ENCODE measurements at regions not wholly inside any gene's neighbourhood (a gene's known extent, or its start where the extent isn't known, plus 50 kb on each side); places are given as distances from the start of the nearest gene placed in this dataset.
"Not testable (repeated sequence)": the region's sequence is repeated elsewhere in the genome, so short reads cannot be mapped to it uniquely, and the experiment has no call there.

DNA sequence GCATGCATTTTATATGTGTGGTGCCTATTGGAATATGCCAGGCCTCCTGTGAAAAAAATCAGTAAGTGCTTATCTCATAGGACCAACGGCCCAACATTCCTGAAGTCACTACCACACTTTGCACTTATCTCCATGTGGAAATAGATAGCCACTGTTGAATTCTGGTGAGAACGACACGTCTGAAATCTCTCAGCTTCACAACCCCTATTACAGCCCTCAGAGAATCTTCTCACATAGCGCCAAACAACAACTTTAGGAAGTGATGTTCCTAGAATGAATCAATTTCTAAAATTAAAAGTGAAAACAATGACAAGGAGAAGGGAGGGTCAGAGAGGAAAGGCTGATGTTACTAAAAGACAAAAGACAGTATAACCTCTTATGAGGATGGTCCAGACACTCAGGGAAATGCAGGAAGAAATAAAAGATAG, 270.8 kb upstream of the BTG1 start:
- DNase-seq, result no peak

DNA sequence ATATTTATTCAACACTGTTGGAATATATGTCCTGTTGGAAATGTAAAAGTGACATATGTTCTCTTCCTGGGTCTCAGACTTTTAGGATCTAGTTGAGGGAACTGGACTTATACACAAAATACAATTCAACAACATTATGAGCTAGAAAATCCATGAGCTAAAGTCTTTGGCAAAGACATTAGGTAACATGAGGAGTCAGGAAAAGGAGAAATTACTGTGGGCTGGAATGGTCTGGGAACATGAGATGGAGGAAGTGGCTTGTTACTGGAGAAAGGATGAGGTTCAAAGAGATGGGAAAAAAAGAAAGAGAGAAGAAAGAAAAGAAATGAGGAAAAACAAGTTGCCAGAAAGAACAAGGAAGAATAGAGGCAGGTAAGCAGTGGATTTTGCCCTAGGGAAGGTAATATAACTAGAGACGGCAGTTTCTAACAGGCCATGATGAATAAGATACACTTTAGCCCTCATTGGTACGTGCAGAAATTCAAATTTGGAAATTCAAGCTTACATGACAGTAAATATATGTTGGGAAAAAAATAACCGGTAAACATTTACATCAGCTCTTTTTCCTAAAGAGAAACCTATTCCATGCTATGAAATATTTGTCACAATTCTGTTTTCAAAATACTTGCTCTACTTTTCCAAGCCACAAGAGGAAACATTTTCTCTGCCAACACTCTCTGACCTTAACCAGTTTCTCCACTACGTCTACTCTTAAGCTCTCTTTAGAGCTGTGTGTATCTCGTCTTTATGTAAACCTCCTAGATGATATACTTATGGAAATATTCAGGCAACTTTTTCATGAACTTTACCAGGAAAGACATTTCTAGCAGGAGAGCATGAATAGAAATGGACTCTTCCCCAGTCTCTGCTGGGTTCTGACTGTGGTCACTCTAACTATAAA, 268.8 kb upstream of the BTG1 start:
- no peak for DNase-seq

DNA sequence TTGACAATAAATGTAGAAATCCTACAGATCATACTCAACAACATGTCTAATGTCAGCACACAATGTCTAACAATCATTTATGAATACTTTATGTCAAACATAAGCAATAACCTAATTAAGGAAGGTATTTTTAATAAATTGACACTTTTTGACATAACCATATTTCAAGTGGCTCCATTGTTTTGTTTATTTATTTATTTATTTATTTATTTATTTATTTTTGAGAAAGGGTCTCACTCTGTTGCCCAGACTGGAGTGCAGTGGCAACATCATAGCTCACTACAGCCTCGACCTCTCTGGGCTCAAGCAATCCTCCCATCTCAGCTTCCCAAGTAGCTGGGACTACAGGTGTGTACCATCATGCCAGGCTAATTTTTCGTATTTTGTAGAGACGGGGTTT, 267.6 kb upstream of the BTG1 start:
- no peak for DNase-seq

DNA sequence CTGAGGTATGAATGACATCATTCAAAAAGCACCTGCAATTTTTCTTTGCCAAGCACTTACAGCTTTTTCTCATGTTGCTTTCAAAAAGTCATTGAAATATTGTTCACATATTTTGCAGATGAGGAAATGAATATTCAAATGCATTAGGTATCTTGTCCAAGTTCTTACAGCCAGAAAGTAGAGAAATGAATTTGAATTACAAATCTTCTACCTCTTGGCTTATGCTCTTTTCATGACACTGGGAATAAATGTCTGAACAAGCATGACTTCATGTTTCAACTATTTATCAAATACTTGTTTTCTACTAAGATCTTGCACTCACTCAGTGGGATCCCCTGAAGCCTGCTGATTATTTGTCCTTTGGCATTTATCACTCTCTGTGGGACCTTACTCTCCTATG, 267.2 kb upstream of the BTG1 start:
- DNase-seq, result no peak

DNA sequence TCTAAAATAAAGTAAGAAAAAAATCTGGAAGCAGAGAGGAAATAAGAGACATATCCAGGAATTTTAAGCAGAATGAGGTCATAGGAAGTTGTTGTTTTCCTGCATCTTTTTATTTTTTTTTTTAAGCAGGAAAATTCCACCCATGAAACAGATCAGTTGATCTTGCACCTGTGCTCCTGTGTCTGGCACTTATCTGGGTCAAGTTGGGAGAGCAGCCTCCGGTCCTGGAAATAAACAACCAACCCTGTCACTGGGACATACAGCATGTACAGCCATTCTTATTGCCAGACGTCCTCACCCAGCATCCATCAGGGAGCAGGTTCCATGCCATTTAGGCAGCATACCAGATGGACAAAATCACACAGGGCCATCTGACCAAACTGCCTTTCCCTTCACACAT, 266.0 kb upstream of the BTG1 start:
- DNase-seq, result no peak

DNA sequence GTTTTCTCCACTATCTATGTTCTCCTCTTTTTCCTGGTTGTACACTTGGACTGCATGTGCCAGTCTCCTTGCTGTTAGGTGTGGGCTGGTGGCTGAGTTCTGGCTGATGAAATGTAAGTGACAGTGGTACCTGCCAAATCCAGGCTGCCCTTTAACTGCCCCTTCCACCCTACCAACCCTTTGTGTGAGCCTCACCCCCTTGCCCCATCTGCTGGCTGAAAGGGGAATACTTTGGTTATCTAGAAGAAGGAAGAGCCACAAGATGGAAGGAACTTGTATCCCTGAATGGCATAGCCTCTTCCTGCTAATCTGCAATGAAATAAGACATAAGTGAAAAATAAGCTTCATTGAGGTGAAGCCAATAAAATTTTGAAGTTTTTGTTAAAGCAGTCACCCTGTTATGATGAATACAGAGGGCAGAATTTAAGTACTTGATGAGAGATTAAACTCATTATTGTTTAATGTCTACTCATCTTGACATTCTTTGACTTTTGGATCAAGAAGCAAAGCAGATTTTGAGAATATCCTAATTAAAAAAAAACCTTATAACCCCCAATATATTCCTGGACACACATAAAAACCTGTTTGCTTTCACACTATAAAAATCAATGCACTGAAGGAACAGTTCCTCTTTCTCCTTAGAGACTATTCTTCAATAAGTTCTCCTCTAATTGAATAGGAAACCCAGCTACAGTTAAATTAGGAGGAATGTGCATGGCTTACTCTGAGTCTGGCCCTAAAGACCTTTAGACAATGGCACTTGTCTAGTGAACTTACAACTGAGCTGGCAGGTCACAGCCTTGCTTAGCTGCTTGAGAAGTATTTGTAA, 262.6 kb upstream of the BTG1 start:
- no peak for DNase-seq

DNA sequence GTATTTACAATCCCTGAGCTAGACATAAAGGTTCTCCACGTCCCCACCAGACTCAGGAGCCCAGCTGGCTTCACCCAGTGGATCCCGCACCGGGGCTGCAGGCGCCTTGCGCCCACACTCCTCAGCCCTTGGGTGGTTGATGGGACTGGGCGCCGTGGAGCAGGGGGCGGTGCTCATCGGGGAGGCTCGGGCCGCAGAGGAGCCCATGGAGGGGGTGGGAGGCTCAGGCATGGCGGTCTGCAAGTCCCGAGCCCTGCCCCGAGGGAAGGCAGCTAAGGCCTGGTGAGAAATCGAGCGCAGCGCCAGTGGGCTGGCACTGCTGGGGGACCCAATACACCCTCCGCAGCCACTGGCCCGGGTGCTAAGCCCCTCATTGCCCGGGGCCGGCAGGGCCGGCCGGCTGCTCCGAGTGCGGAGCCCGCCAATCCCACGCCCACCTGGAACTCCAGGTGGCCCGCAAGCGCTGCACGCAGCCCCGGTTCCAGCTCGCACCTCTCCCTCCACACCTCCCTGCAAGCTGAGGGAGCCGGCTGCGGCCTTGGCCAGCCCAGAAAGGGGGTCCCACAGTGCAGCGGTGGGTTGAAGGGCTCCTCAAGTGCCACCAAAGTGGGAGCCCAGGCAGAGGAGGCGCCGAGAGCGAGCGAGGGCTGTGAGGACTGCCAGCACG, 260.9 kb upstream of the BTG1 start:
- DNase-seq, result not testable (repeated sequence)

DNA sequence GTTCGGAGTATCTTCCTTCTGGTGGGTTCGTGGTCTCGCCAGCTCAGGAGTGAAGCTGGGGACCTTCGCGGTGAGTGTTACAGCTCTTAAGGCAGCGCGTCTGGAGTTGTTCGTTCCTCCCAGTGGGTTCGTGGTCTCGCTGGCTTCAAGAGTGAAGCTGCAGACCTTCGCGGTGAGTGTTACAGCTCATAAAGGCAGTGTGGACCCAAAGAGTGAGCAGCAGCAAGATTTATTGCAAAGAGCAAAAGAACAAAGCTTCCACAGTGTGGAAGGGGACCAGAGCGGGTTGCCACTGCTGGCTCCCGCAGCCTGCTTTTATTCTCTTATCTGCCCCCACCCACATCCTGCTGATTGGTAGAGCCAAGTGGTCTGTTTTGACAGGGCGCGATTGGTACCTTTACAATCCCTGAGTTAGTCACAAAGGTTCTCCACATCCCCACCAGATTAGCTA, 260.2 kb upstream of the BTG1 start:
- not testable (repeated sequence) for DNase-seq

DNA sequence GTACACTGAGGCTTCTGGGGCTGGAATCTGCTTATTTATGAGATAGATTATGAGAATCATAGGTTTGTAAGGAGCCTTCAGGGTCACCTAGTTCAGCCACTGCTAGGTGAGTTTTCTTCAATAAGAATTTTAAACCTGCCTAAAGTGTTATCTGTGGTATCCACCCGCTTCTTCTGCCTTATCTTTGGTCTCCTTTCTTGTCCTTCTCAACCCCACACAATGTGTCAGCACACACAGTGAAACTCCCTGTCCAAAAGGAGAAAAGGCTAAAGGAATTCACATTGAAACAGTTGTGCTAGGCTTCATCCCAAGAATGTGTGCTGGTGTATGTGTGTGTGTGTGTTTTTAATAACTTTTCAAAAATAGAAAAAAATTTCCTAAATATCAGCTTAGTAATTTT, 259.3 kb upstream of the BTG1 start:
- no peak for DNase-seq

DNA sequence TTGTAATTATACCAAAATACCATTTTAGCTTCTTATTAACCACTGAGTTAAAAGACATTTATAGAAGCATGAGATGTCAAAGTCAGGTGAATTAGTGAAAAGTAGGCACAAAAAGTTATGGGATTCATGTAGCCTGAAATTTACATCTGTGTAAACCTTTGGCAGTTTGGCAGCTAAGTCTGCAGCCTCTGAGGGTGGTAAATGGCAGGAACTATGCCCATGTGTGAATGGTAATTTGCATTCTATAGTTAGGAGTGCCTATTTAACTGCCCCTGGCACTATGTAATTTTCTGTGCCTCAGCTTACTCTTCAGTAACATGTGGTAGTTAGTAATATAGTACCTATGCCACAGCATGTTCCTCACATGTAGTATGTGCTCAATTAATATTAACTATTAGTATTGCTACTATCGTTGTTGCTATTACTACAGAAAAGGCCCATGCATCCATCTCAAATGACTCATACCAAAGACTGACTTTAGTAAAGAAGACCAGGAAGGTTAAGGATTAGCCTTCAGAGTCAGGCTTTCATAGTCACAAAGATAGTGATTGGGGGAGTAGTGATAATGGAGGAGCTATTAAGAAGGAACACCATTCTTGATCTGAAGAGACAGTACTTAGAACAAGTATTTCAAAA, 258.7 kb upstream of the BTG1 start:
- DNase-seq, result no peak

DNA sequence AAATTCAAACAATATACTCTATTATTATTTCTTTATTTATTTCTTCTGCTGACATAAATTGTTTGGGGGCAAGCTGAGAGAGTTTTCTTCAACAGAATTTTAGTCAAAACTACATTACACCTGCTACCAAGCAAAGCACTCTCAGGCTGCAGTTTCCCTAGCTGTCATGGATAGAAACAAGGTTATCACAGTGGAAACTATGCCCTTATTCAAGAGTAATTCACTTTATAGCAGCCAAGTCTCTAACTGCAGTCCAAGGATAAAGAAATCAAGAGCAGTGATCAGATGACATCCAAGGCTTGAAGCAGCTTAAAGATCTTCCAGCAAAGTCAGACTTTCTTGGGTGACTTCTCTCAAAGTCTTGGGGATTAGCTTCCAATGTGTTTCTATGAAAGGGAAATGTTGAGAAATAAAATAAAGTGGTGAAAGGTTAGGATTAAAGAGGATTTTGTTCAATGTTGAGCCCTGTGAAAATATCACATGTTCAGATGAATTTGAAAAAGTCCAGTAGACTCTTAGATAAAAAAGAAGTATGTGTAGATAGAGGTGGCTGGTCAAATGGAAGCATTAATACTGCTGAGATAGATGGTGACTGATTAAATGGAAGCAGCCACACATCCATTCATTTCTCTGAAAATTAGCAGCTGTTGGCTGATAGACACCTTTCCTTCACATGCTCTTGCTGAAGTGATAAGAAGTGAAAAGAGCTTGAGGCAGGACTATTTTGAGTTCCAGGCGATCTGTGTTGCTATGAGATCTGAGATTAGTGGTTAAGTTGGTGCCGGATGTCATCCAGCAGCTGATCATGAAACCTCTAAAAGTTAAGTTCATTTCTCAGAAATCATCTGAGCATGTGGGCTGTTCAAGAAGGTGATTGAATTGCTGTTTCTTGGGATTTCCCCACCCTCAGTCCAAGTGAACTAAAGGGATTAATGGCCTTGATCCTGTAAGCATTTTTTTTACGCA, 257.8 kb upstream of the BTG1 start:
- no peak for DNase-seq

DNA sequence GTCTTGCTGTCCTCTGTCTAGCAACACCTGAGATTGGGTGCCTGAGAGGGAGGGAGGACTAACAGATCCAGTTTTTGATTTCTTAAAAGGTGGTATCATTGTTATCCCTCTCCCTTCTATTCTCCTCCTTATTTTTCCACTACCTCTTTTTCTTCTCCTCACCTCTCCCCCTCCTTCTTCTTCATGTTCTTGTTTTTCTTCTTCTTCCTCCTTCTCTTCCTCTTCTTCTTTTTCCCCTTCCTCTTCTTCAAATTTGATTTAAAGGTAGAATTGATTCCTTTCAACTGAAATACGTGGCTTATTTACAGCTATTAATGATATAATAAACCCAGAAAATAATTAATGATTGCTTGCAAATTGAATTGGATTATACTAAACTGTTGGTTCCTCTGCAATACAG, 256.8 kb upstream of the BTG1 start:
- no peak for DNase-seq

DNA sequence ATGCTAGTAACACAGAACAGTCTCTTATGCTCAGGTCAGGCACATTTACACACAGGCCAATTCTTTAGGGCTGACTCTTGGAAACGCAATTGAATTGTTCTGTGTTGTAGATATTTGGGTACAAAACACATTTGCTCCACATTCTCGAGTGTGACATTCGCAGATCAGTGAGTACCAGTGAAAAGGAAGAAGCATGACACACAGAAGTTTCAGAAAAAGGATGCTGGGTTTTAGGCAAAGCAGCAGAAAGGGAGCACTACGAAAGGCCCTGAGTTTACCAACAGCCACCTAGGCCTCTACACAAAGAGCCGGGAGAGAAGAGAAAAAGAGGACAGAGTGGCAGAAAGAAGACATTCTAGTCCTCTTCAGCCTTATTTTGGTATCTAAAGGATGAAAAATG, 254.4 kb upstream of the BTG1 start:
- DNase-seq, result no peak

DNA sequence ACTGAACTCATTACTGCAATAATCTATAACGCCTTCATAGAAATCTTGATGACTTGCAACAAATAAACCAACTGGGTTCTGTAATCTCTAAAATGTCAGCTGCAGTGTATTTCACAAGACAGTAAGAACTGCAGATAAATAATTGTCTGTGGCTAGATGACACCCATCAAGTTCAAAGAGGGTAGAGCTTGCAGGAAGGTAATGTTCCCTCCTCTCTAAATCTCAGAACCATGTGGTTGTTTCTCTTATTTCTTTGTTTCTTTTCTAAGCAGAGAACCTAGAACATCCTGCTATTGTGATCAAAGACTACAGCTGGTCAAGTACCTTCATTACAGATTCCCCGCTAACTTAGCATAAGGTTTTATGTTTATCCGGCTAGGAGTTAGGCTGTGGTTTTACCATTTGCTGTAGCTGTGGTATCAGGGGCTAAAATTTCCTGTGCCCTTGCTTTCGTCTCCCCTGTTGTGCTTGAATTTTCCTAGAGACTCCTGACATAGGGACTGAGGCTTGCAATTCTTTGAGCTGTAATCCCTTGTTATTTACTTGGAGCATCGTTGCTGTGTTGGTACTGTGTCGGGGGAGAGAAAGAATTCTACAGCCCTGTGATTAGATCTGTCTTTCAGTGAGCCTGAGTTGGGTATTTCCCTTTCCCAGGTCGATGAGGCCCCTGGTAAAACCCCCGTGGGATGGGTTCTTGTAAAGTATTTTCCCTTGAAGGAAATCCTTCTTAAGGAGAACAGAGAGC, 253.1 kb upstream of the BTG1 start:
- DNase-seq, result no peak

DNA sequence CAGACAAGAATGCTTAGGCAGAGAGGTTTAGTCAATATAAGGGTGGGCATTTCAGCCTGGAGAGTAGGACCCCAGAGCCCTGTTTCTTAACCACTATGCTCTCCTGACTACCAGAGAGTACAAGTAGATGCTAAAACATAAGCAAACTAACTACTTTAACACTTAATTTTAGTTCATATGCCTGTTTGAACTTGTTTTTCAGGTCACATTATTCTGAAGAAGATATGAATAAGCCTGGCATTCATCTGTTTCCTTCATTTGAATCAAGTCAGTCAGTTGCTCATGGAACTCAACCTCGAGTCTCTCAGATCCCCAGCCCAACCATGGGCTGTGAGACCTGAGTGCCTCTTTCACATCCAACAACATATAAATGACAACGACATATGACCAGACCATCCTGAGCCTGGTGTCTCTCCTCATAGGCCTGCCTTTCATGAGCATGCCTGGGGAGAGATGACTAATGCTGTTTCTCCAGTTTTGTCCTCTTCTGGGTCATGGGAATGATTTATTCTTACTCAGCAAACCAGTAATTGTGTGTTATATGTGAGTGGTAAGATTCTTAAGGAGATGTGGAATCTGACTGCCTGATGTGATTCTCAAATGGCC, 251.1 kb upstream of the BTG1 start:
- DNase-seq, result no peak

DNA sequence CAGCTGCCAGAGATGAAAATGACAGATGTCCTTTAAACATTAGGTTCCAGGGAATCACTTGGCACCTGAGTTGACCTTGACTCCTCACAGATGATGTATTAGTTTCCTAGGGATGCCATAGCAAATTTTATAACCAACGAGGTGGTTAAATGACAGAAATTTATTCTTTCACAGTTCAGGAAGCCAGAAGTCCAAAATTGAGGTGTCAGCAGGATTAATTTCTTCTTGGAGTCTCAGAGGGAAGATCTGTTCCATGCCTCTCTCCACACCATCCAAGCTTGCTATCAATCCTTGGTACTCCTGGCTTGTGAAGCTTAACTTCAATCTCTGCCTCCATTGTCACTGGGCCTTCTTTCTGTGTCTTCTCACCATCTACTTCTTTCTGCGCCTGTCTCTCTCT, 249.7 kb upstream of the BTG1 start:
- DNase-seq, result no peak

DNA sequence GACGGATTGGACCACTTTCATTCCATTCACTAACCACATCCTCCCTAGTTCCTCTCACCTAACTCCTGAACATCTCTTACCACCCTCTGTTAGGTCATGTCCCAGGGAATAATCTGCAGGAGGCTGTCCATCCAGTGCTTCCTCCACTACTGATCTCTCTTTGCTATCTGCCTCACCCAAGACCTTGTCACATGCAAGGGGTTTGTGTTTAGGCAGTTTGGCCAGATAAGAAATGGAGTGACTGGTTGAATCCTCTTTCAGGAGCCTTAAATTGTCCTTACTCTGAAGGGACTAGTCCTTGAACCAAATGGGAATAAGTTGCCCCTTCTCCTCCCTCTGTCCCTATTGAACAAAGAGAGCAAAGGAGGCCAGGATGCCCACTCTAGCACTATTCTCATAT, 249.2 kb upstream of the BTG1 start:
- no peak for DNase-seq

DNA sequence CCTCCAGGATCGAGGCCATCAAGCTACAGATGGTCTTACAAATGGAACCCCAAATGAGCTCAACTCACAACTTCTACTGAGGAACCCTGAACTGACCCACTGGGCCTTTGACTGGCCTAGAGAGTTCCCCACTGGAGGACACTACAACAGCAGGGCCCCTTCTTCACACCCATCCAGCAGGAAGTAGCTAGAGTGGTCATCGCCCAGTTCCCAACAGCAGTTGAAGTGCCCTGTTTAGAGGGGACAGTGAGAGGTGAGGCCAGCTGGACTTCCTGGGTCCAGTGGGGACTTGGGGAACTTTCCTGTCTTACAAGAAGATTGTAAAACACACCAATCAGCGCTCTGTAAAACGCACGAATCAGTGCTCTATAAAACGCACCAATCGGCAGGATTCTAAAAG, 247.9 kb upstream of the BTG1 start:
- no peak for DNase-seq

DNA sequence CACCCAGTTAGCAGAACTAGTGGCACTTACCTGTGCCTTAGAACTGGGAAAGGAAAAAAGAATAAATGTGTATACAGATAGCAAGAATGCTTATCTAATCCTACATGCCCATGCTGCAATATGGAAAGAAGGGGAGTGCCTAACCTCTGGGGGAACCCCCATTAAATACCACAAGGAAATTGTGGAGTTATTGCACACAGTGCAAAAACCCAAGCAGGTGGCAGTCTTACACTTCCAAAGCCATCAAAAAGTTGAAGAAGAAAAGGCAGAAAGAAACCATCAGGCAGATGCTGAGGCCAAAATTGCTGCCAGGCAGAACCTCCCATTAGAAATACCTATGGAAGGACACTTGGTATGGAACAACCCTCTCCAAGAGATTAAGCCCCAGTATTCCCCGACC, 246.1 kb upstream of the BTG1 start:
- not testable (repeated sequence) for DNase-seq

DNA sequence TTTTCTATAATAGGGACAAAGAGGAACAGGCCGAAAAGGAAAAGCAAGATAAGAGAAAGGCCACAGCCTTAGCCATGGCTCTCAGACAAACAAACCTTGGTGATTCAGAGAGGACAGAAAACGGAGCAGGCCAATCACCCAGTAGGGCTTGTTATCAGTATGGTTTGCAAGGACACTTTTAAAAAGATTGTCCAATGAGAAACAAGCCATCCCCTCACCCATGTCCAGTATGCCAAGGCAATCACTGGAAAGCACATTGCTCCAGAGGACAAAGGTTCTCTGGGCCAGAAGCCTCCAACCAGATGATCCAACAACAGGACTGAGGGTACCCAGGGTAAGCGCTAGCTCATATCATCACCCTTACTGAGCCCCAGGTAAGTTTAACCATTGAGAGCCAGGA, 243.8 kb upstream of the BTG1 start:
- DNase-seq, result no peak

DNA sequence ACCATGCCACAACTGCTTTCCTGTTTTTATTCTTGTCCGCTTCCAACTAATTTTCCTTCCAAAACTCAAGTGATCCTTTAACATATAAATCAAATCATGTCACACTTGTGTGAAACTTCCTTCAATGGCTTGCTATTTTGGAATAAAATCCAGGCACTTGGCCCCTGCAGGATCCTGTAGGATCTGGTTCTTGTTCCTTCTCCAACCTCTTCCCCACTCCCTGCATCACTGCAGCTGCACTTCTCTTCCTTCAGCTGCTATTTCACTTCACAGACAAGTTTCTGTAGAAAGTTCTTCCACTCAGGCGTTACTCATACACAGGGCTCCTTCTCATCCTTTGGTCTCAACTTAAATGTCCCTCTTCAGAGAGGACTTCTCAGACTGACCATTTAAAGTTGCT, 239.7 kb upstream of the BTG1 start:
- no peak for DNase-seq

Measured in retina (tissue), 1 donor.